ENCODE measurements at regions not wholly inside any gene's neighbourhood (a gene's known extent, or its start where the extent isn't known, plus 50 kb on each side); places are given as distances from the start of the nearest gene placed in this dataset.

DNA sequence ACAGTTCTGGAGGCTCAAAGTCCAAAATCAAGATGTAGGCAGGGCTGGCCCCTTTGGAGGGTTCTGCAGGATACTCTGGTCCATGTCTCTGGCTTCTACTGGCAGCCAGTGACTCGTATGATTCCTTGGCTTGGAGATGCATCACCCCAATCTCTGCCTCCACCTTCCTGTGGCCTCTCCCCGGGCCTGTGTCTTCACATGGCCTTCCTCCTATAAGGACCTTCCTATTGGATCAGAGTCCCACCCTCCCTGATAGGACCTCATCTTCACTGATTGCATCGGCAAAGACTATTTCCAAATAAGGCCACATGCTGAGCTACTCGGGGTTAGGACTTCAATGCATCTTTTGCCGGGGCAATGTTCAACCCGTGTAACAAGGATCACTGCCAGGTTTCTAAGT lies 509.0 kb downstream of the CD83 start:
- in situ Hi-C loops (cut with MboI; ENCODE audit: low pct_unique_long_range_greater_than_20kb, low sequenced_read_pairs, unreplicated experiment) = no loop called here
- no peak for DNase-seq (ENCODE audit: low spot score)
- TF ChIP-seq CTCF (IDR thresholded peaks at IDR 0.05; ENCODE audit: extremely low read depth, insufficient read depth, missing control alignments) = no peak

GRCh38 chr6:14630016-14630415 lies 512.4 kb downstream of the CD83 start:
- no peak for DNase-seq (ENCODE audit: low spot score)
- TF ChIP-seq CTCF (IDR thresholded peaks at IDR 0.05; ENCODE audit: extremely low read depth, insufficient read depth, missing control alignments) = no peak
- in situ Hi-C loops (cut with MboI; ENCODE audit: low pct_unique_long_range_greater_than_20kb, low sequenced_read_pairs, unreplicated experiment) = no loop called here

- in situ Hi-C loops (cut with MboI; ENCODE audit: low pct_unique_long_range_greater_than_20kb, low sequenced_read_pairs, unreplicated experiment) = no loop called here
- DNase-seq (ENCODE audit: low spot score) = no peak
- no peak for TF ChIP-seq CTCF (IDR thresholded peaks at IDR 0.05; ENCODE audit: extremely low read depth, insufficient read depth, missing control alignments)
Measured at GRCh38 chr6:14633479-14633878, 515.9 kb downstream of the CD83 start.

DNA sequence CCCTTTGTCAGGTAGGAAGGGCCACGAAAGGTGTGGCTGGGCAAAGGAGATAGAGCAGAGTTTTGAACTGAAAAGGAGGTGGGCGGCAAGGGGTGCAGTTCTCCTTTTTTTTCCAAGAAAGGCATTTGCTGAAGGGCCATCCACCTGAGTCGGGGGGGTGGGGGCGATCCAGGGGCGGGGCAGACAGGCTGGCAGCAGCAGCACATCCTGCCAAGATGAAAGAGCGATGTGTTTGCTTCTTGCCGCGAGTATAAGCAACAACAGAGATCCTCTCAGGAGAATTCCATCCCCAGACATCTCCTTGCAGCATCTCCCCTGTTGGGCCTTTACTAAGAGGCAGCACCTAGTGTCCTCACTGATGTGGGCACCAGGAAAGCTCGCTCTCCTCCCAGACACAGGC lies 516.5 kb downstream of the CD83 start:
- DNase-seq (ENCODE audit: low spot score) = no peak
- in situ Hi-C loops (cut with MboI; ENCODE audit: low pct_unique_long_range_greater_than_20kb, low sequenced_read_pairs, unreplicated experiment) = no loop called here
- TF ChIP-seq CTCF (IDR thresholded peaks at IDR 0.05; ENCODE audit: extremely low read depth, insufficient read depth, missing control alignments) = no peak

DNA sequence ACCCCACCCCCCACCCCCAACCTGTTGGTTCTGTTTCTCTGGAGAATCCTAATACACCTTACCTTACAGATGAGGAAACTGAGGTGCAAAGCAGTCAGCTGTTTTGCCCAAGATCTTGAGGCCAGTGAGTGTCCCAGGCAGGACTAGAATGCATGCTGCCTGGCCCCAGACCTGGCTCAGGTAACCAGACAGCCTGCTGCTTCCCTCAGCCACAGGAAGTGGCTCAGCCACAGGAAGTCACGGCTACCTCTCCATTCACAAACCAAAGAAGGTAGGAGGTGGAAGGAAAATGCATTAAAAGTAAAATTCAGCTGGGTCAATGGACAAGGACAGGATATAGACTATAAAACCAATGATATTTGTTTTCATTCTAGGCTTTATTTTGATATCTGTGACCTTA lies 517.6 kb downstream of the CD83 start:
- in situ Hi-C loops (cut with MboI; ENCODE audit: low pct_unique_long_range_greater_than_20kb, low sequenced_read_pairs, unreplicated experiment) = no loop called here
- no peak for DNase-seq (ENCODE audit: low spot score)
- no peak for TF ChIP-seq CTCF (IDR thresholded peaks at IDR 0.05; ENCODE audit: extremely low read depth, insufficient read depth, missing control alignments)

GRCh38 chr6:14635934-14636591 lies 518.5 kb downstream of the CD83 start:
- in situ Hi-C loops (cut with MboI; ENCODE audit: low pct_unique_long_range_greater_than_20kb, low sequenced_read_pairs, unreplicated experiment) = no loop called here
- peak; percentile 43 for DNase-seq (ENCODE audit: low spot score)
- TF ChIP-seq CTCF (IDR thresholded peaks at IDR 0.05; ENCODE audit: extremely low read depth, insufficient read depth, missing control alignments) = no peak

Data from GM13977 (cell line).